ENCODE measurements at regions not wholly inside any gene's neighbourhood (a gene's known extent, or its start where the extent isn't known, plus 50 kb on each side); places are given as distances from the start of the nearest gene placed in this dataset.

DNA sequence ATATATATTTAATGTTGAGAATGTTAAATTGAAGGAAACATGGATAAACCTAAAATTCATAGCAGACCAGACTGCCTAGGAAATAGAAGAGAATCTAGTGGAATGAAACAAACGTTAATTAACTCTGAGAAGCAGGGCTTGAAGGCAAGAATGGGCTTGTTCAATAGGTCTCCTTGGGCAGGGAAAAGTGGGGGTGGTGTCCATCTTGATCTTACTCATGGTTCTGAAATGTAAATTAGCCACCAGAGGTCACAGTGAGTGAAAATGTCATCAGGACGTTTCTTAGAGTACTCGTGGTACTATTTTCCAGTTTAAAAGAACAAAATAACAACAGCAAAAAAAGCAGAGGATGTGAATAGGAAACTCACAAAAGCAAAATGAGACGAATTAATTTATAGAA, 66.8 kb upstream of the BTBD3 start:
- Histone ChIP-seq H2BK20ac (ENCODE audit: low read depth, low read length) (no peak overlapping the region; the same call in 1 of the 2 replicates), H3K23ac (ENCODE audit: low read depth, low read length) (no peak overlapping the region), H3K4me3 (ENCODE audit: insufficient read depth, low read depth, low read length) (no peak overlapping the region), H2AK9ac (replicated peaks; ENCODE audit: low read depth, low read length, poor library complexity) (no peak overlapping the region), H3K27ac (ENCODE audit: insufficient read depth, low read length) (peak overlapping the region; percentile 43; the same call in 1 of the 2 replicates), H3K9me1 (ENCODE audit: insufficient read depth, low read length) (peaks cover 4% of the 10 kb centered on the region), H3K79me1 (ENCODE audit: low read depth in 1 of 2, low read length in 2 of 2) (no peaks in the 10 kb centered on the region), H3K9me3 (ENCODE audit: control insufficient read depth, insufficient read depth, low read length) (no peaks in the 10 kb centered on the region), H3K18ac (ENCODE audit: low read depth, low read length) (peak overlapping the region; percentile 5; the same call in 1 of the 2 replicates), H3K9ac (ENCODE audit: low read depth, low read length) (no peak overlapping the region), H4K5ac (ENCODE audit: low read depth, low read length) (peak overlapping the region; percentile 1; the same call in 1 of the 2 replicates), H2BK15ac (ENCODE audit: low read depth, low read length) (0 out of 3 replicates have a peak overlapping the region, but pooled peaks have one; percentile 1), H4K8ac (ENCODE audit: low read depth in 2 of 2, low read length in 2 of 2) (no peak overlapping the region), H3K4me2 (ENCODE audit: low read depth, low read length) (peak overlapping the region; percentile 31; the same call in 1 of the 2 replicates), H4K20me1 (ENCODE audit: insufficient read depth, low read length) (no peaks in the 10 kb centered on the region), H3K14ac (replicated peaks; ENCODE audit: low read depth, low read length) (0 out of 2 replicates have a peak overlapping the region, but pooled peaks have one; percentile 6), H2BK5ac (ENCODE audit: low read depth, low read length, poor library complexity, severe bottlenecking) (peak overlapping the region; percentile 57), H3K36me3 (ENCODE audit: control insufficient read depth, insufficient read depth, low read length) (no peaks in the 10 kb centered on the region), H3K56ac (ENCODE audit: extremely low read depth, insufficient read depth, low read length) (no peak overlapping the region), H3K4me1 (ENCODE audit: control insufficient read depth, insufficient read depth, low read length) (peaks cover 20% of the 10 kb centered on the region), H2BK120ac (ENCODE audit: low read depth, low read length) (peak overlapping the region; percentile 31; the same call in 1 of the 2 replicates), H2AFZ (replicated peaks; ENCODE audit: low read length, poor library complexity) (no peak overlapping the region), H3K27me3 (ENCODE audit: control insufficient read depth, insufficient read depth, low read length) (no peaks in the 10 kb centered on the region), H4K91ac (ENCODE audit: insufficient read depth, low read depth, low read length) (no peak overlapping the region), H2AK5ac (ENCODE audit: low read depth, low read length) (no peak overlapping the region), H3K4ac (ENCODE audit: low read depth, low read length) (no peak overlapping the region)
- ChIA-PET CTCF (no interaction called here), POLR2A (ENCODE audit: unreplicated experiment) (no interaction called here)
- TF ChIP-seq MAFK (IDR thresholded peaks at IDR 0.05; ENCODE audit: low read depth, low read length) (no peak), FOS (IDR thresholded peaks at IDR 0.05; ENCODE audit: low read depth, low read length) (peak; percentile 13; the same call in 1 of the 2 replicates), RCOR1 (IDR thresholded peaks at IDR 0.05; ENCODE audit: insufficient replicate concordance, low read length) (no peak)
- BruUV-seq (replicated peaks) = no TSS peak
- ATAC-seq (ENCODE audit: low read depth) (peak; percentile 45), DNase-seq (peak; percentile 68)
- WGBS, 2 experiments (ENCODE audit: extremely low coverage in 2 of 2, insufficient read length in 1 of 2) = no CpG with 5 or more reads among the region's 4 CpGs
- in situ Hi-C loops (cut with MboI; ENCODE audit: low sequenced_read_pairs) (no loop called here), dilution Hi-C loops (cut with HindIII; ENCODE audit: low sequenced_read_pairs, unreplicated experiment) (no loop called here), intact Hi-C loops (cut with micrococcal nuclease) (loop anchor here (5.0 kb wide), 1 partner anchor 41 kb away; no protein-coding TSS in a partner anchor)
